IPS-NIHi7 (cell line): ENCODE measurements at regions not wholly inside any gene's neighbourhood (a gene's known extent, or its start where the extent isn't known, plus 50 kb on each side); places are given as distances from the start of the nearest gene placed in this dataset.
"Not testable (repeated sequence)": the region's sequence is repeated elsewhere in the genome, so short reads cannot be mapped to it uniquely, and the experiment has no call there.

ENCODE experiments used
- DNase-seq: peaks from one replicate; pipeline ENCODE4 v3.0.0; 2012; ENCODE audit warnings: mixed read lengths; ENCODE audit errors: extremely low spot score

GRCh38 chrX:8027827-8028226, 100.6 kb upstream of the PNPLA4 start:
- DNase-seq = peak; percentile 16

- DNase-seq = no peak
These were observed 98.5 kb upstream of the PNPLA4 start for GRCh38 chrX:8025705-8026104.

GRCh38 chrX:8018934-8019333, 91.7 kb upstream of the PNPLA4 start:
- no peak for DNase-seq

DNA sequence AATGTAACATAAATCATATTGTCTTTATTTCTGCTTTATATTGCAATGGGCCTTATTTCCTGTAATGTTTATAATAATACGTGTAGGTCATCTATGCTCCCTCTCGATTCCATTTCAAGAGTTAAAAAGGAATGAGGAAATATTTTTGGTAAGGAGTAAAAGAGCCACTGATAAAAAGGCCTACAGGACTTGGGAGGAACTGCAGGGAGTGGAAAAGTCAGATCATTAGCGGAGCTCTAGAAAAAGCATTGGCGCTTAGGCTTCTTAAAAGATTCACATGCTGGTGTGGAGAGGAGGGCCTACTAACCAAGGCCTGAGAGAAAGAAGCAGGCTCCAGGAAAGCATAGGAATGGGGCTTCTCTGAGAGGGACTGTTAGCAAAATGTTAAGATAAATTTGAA, 82.9 kb upstream of the PNPLA4 start:
- DNase-seq = peak; percentile 34

- DNase-seq = no peak
These were observed 78.6 kb upstream of the PNPLA4 start for GRCh38 chrX:8005678-8006347.

- DNase-seq = no peak
These were observed 76.1 kb upstream of the PNPLA4 start for GRCh38 chrX:8003147-8003883.

GRCh38 chrX:7996851-7997250, 69.6 kb upstream of the PNPLA4 start:
- DNase-seq = no peak

GRCh38 chrX:7996414-7996813, 69.2 kb upstream of the PNPLA4 start:
- DNase-seq = peak; percentile 20

DNA sequence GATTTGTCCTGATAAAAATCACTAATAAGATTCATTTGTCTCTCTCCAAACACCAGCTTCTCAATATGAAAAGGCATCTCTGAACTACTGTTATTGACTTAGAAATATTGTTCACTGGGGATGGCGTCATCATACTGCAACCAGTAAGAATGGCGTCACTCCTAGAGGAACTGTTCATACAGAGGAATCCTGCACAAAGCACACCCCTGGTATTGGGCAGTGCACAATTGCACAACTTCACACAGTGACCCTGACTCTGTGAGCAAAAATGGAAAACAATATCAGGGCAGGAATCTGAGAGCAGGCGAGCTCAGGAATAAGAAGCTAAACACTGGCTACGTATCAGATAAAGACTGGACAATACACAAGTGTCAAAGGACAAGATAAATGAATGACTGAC, 66.7 kb upstream of the PNPLA4 start:
- no peak for DNase-seq

DNA sequence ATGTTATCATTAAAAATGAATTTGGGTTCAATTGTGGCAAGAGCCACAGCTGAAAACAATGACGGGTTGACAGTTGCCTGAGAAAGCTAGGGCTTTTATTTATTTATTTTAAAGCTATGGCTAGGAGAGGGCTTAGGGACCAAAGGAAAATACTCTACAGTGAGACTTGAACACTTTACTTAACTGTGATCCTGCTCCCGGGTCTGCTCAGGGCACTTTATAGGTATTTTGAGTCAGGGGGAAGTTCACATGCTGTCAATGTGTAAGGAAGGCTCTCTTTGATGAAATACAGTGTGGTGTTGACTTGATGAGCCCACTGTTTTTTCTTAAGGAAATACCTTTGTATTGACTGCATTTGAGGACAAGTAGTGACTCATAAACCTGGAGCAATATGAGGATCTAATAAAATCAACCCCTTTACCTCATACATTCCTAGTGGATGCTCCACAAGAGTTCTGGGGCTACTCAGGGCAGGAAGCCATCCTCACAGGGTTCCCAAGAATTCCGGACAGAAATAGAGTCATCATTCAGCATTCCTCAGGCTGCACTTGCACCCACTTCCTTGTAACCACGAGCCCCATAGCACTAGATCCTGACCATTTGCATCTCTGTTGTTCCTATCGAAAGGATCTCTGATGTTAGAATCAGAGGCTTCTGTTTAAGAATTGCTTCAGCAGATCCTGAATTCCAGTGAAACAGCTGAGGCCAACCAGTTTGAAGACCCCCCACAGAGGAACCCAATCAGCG, 61.0 kb upstream of the PNPLA4 start:
- DNase-seq = not testable (repeated sequence)

GRCh38 chrX:7987160-7988012, 60.2 kb upstream of the PNPLA4 start:
- DNase-seq = no peak

- DNase-seq = not testable (repeated sequence)
These were observed 59.5 kb upstream of the PNPLA4 start for GRCh38 chrX:7986738-7987137.

GRCh38 chrX:7985568-7985967, 58.4 kb upstream of the PNPLA4 start:
- DNase-seq = no peak

GRCh38 chrX:7983581-7983980, 56.4 kb upstream of the PNPLA4 start:
- no peak for DNase-seq
